Muscle layer of duodenum (tissue), 2 donors: ENCODE measurements at regions not wholly inside any gene's neighbourhood (a gene's known extent, or its start where the extent isn't known, plus 50 kb on each side); places are given as distances from the start of the nearest gene placed in this dataset.

Source experiments
- H3K27ac ChIP-seq: one replicate; pipeline ENCODE4 v1.7.0; 2013; ENCODE audit warnings: mild to moderate bottlenecking, low read length
- H3K27me3 ChIP-seq: one replicate; pipeline ENCODE4 v1.7.0; 2013; ENCODE audit warnings: low read depth, mild to moderate bottlenecking, control low read depth, low read length
- H3K36me3 ChIP-seq, 2 donors: one replicate each; pipeline ENCODE4 v1.7.0; 2013; ENCODE audit warnings: low read length in 2 of 2, control low read depth in 1 of 2, mild to moderate bottlenecking in 1 of 2; ENCODE audit not compliant: insufficient read depth in 2 of 2, control insufficient read depth in 1 of 2
- H3K4me1 ChIP-seq, 2 donors: one replicate each; pipeline ENCODE4 v1.7.0; 2013; ENCODE audit warnings: low read length in 2 of 2, mild to moderate bottlenecking in 2 of 2, control low read depth in 1 of 2, moderate library complexity in 1 of 2; ENCODE audit not compliant: insufficient read depth in 2 of 2, control insufficient read depth in 1 of 2
- H3K4me3 ChIP-seq, 2 donors: one replicate each; pipeline ENCODE4 v1.7.0; 2013; ENCODE audit warnings: low read length in 2 of 2, low read depth in 1 of 2, mild to moderate bottlenecking in 1 of 2
- H3K9me3 ChIP-seq, 2 donors: one replicate each; pipeline ENCODE4 v1.7.0; 2013; ENCODE audit warnings: low read length in 2 of 2, control low read depth in 1 of 2, mild to moderate bottlenecking in 1 of 2; ENCODE audit not compliant: control insufficient read depth in 1 of 2
- donor health status: healthy.

DNA sequence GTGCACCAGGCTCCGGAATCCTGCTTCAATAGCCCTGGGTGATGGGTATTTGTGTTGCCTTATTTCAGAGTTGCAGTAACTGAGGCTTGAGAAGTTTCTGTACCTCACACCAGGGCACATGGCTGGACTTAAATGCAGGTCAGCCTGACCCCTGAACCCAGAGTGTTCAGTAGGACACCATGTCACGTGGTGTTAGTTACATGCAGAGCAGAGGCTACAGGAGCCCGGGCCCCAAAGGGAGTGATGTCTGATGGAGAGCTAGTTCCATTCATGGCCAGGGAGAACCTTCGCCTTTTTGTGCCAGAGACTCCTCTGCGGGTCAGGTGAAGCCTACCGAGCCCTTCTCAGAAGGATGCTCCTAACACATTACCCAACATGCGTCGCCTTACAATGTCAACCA is 161.4 kb upstream of the CST7 start:
- Histone ChIP-seq H3K9me3 (no peaks in the 10 kb centered on the region), H3K4me1 (no peaks in the 10 kb centered on the region), H3K4me3 (no peak overlapping the region), H3K36me3 (no peaks in the 10 kb centered on the region), H3K27ac (no peak overlapping the region), H3K27me3 (no peaks in the 10 kb centered on the region)

DNA sequence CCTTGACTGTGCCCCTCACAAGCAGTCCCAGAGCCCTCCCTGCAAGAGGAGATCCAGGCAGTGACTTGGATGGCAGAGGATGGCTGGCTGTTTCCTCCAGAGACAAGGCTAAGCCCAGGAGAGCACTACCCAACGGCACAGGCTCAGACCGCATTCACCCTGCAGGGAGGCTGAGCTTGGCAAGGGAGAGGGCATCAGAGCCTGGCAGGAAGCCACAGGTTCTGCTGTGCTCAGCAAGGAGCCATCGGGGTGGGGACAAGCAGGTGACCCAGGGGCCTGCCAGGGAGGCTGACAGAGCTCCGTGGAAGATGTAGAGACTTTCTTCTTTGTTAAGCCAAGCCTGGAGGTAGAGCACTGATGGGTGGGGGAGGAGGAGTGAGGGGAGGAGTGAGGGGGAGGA is 159.2 kb upstream of the CST7 start:
- no peaks in the 10 kb centered on the region for H3K27me3 ChIP-seq
- H3K4me1 ChIP-seq, result no peaks in the 10 kb centered on the region
- no peaks in the 10 kb centered on the region for H3K9me3 ChIP-seq
- H3K36me3 ChIP-seq, result no peaks in the 10 kb centered on the region
- H3K27ac ChIP-seq, result no peak overlapping the region
- no peak overlapping the region for H3K4me3 ChIP-seq

DNA sequence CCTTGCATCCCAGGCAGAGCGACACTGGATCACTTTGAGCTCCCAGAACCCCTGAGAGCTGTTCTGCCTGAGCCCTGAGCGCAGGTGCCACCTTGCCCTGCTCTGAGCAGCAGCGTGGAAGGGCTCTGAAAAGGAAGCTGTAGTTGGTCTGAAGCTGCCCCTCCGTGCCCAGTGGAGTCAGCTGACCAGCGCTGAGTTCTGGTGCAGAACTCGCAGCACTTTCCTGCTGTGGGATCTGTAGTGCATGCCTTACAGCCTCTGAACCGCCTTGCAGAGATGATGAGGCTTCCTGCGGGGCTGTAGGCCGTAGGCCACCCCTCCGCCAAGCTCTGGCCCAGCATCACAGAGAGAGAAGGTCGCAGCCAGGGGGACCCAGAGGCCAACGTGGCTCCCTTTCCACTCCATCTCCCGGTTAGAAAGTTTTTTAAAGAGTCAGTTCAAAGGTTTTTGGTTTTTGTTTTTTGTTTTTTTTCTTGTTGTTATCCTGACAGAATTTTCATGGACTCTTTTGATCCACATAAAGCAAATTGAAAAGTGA is 158.3 kb upstream of the CST7 start:
- no peak overlapping the region for H3K27ac ChIP-seq
- no peaks in the 10 kb centered on the region for H3K4me1 ChIP-seq
- no peaks in the 10 kb centered on the region for H3K36me3 ChIP-seq
- H3K4me3 ChIP-seq, result no peak overlapping the region
- no peaks in the 10 kb centered on the region for H3K27me3 ChIP-seq
- no peaks in the 10 kb centered on the region for H3K9me3 ChIP-seq

DNA sequence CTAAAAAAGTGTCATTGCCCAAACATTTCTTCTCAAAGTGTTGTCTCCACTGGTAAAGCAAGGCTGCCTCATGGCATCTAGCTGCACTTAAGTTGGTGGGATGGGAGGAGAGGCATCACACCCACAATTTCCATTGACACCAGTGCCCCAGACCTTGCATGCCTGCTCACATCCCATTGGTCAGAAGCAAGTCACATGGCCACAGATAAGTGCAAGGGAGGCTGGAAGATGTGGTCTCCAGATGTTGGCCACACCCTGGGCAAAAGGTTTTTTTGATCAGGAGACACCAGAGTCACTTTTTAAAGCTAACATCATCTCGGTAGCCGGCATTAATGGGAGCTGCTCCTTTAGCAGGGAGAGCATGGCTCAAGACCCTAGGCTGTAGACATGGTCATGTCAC is 157.1 kb upstream of the CST7 start:
- no peaks in the 10 kb centered on the region for H3K27me3 ChIP-seq
- no peak overlapping the region for H3K4me3 ChIP-seq
- H3K27ac ChIP-seq, result no peak overlapping the region
- H3K36me3 ChIP-seq, result no peaks in the 10 kb centered on the region
- no peaks in the 10 kb centered on the region for H3K9me3 ChIP-seq
- no peaks in the 10 kb centered on the region for H3K4me1 ChIP-seq

DNA sequence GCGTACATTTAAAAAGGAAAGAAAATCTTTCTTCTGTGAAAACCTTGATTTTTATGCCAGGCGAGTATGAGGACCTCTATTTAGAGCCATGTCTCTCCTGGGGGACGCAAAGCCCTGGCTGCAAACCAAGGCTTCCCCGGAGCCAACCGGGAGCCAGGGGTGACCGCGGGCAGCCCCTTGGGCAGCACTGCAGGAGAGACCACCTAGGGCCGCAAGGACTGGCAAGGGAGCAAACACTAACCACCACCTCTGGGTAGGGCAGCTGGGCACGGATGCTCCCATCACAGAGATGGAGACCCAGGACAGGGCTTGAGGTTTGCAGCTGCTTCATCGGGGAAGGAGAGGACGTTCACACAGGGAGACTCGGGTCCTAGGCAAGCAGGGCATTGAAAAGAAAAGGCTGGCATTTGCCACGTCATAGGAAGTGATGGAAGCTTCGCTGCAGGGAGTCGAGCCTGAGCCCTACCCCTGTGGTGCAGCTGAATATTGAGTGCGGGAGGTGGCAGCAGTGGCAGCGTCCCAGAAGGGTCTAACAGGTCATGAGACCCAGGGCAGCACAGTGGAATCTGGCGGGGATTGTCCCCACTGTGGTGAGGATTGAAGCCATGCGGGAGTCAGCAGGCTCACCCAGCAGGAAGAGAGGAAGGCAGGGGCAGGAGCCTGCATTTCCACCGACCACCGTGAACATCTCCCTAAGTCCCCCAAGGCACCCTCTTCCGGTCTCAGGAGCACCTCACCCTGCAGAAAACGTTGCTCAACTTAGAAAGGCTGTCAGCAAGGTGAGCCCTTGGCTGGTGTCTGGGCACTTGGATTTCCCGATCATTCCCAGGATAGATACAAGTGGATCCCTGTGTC is 156.2 kb upstream of the CST7 start:
- Histone ChIP-seq H3K36me3 (no peaks in the 10 kb centered on the region), H3K27me3 (no peaks in the 10 kb centered on the region), H3K4me1 (no peaks in the 10 kb centered on the region), H3K9me3 (no peaks in the 10 kb centered on the region), H3K27ac (no peak overlapping the region), H3K4me3 (no peak overlapping the region)

DNA sequence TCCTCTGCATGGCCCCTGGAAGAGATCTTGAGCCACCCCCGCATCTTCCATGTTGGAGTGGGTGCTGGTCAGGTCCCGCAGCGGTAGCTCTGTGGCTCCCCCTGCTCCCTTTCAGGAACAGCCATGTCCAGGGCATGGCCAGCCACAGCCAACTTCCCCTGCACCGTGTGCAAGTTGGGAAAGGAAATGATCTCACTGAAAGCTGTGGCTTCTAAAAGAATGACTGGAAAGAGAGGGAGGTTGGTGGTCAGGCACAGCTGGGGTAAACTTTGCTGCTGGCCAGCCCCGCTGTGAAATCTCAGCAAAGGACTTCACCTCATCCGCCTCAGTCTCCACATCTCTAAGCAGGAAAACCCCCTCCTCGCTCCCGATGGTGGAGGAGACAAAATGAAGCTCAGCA is 153.6 kb upstream of the CST7 start:
- no peaks in the 10 kb centered on the region for H3K9me3 ChIP-seq

DNA sequence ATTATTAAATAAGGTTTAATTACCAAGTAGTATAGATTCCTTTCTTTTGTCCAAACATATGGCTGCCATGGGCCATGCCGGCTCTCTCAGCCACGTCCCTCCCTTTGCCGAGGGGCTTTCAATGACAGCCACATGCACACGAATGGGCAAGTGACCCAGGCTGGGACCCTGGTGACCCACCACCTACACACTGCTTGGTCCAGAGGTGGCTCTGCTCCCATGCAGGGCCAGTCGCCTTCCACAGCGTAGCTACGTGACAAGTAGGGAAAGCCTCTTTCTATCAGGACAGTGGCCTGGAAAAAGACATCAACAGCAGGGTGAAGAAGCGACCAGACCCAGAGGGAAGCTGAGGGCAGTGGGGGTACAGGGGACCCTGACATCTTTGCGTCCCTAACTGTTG is 152.8 kb upstream of the CST7 start:
- no peaks in the 10 kb centered on the region for H3K4me1 ChIP-seq
- H3K27ac ChIP-seq, result no peak overlapping the region
- no peak overlapping the region for H3K4me3 ChIP-seq
- H3K27me3 ChIP-seq, result no peaks in the 10 kb centered on the region
- H3K36me3 ChIP-seq, result no peaks in the 10 kb centered on the region
- H3K9me3 ChIP-seq, result no peaks in the 10 kb centered on the region

More for the DNA sequence above, 153.6 kb upstream of the CST7 start:
- H3K27ac ChIP-seq, result no peak overlapping the region
- no peaks in the 10 kb centered on the region for H3K27me3 ChIP-seq
- no peaks in the 10 kb centered on the region for H3K4me1 ChIP-seq
- no peaks in the 10 kb centered on the region for H3K36me3 ChIP-seq
- no peak overlapping the region for H3K4me3 ChIP-seq

DNA sequence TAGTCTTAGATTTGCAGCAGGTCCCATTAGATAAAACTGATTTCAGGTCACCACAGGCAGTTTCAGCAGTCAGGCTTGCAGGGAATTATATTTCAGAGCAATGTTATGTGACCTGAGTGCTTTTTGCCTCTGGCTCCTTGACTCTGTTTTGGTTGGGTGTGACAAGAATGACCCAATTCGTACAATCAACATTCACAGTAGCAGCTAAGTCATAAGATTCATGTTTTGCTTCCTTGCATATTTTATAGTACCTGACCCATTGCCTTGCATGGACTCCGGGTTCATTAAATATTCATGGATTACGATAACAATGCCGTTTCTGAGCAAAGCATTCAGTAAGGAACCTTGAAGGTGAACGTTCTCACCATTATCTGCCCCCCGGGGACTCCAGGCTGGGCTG is 152.0 kb upstream of the CST7 start:
- Histone ChIP-seq H3K4me3 (no peak overlapping the region), H3K4me1 (no peaks in the 10 kb centered on the region), H3K27me3 (no peaks in the 10 kb centered on the region), H3K27ac (no peak overlapping the region), H3K9me3 (no peaks in the 10 kb centered on the region), H3K36me3 (no peaks in the 10 kb centered on the region)

DNA sequence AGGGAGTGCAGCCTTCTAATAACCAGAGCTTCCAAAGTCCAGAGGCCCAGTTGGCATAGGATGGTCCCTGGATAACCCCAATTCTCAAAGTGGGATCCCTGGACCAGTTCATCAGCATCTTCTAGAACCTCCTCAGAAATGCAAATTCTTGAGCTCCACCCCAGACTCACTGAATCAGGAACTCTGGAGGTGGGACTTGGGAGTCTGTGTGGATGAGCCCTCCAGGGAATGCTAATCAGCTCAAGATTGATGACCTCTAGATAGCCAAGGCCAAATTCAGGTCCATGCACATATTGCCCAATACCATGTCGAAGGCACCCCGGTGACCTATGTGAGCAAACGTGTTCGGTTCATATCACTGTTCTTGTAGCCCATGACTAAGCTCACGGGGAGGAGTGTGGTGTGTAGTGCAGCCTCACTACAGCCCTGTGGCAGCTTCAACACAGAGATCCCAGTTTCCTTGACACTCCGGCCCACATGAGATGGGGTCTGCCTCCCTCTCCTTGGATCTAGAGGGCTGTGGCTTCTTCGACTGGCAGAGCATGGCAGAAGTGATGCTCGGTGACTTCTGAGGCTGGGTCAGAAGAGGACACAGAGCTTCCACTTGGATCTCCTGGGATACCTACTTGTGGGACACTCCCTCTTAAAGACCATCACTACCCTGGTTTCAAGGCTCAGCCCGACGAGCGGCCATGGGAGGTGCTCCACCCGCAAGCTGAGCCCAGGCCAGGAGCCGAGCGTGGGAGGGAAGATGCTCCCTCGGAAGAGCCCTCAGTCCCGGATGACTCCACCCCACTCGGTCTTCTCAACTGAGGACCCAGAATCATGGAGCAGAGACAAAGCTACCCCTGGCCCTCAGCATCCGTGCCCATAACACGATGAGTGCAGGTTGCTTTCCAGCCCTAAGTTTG is 151.1 kb upstream of the CST7 start:
- no peaks in the 10 kb centered on the region for H3K27me3 ChIP-seq
- no peaks in the 10 kb centered on the region for H3K9me3 ChIP-seq
- H3K4me3 ChIP-seq, result no peak overlapping the region
- no peaks in the 10 kb centered on the region for H3K4me1 ChIP-seq
- H3K36me3 ChIP-seq, result no peaks in the 10 kb centered on the region
- no peak overlapping the region for H3K27ac ChIP-seq

DNA sequence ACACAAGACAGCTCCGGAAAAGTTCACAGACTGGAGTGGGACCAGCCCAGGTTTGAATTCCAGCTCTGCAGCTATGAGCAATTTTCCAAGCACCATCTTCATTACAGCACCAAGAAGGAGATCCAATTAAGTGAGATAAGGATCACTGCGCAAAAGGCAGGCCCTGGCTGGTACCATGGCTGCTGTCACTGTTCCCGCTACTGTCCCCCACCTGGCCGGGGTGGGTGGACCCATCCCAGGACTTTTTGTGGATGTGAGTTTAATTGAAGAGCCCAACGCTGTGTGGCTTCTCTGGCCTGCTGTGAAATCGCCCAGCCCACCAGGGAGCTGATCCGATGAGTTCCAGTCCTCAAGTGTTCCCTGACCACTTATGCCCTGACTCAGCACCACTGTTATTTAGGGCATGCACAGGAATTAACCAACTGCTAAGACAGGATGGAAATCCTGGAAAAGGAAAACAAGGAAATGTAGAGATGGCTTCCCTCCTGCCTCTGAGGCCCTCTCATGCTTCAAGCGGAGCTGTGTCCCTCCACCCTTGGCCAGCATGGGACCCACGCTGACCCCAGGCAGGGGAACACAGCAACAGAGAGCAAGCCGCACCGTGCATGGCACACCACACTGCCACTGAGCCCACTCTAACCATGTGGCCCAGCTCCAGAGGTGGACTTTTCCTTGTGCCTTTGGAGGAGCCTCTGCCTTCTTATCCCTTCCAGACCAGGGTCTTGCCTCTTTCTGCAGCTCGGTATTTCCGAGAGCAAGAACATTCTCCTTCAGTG is 150.0 kb upstream of the CST7 start:
- no peaks in the 10 kb centered on the region for H3K36me3 ChIP-seq
- H3K4me3 ChIP-seq, result no peak overlapping the region
- H3K9me3 ChIP-seq, result no peaks in the 10 kb centered on the region
- no peak overlapping the region for H3K27ac ChIP-seq
- H3K27me3 ChIP-seq, result no peaks in the 10 kb centered on the region
- H3K4me1 ChIP-seq, result no peaks in the 10 kb centered on the region
